SK-N-MC (cell line): ENCODE measurements at regions not wholly inside any gene's neighbourhood (a gene's known extent, or its start where the extent isn't known, plus 50 kb on each side); places are given as distances from the start of the nearest gene placed in this dataset.

ENCODE experiments used
- EZH2 ChIP-seq: fragments of 200-600 bp; sonication (generic); IDR thresholded peaks from one replicate; pipeline ENCODE4 v1.6.1; 2017; ENCODE audit warnings: antibody characterized with exemption
- FOXP2 ChIP-seq: optimal IDR thresholded peaks from 2 replicates; pipeline ENCODE3; 2011; ENCODE audit warnings: mild to moderate bottlenecking, moderate library complexity; ENCODE audit not compliant: insufficient read depth; ENCODE audit errors: extremely low read length, control extremely low read depth
- POLR2AphosphoS5 ChIP-seq: IDR thresholded peaks from 2 replicates; pipeline ENCODE4 v1.6.1; 2012; ENCODE audit warnings: mild to moderate bottlenecking, low read depth, low read length, borderline replicate concordance

- TF ChIP-seq EZH2 (no peak), POLR2AphosphoS5 (no peak), FOXP2 (no peak)
These were observed 486.2 kb downstream of the EPHA4 start for GRCh38 chr2:221085936-221086335.
